Epithelial cell of esophagus (primary cell): ENCODE measurements at regions not wholly inside any gene's neighbourhood (a gene's known extent, or its start where the extent isn't known, plus 50 kb on each side); places are given as distances from the start of the nearest gene placed in this dataset.

Experiments used
- DNase-seq: peaks from one replicate; pipeline ENCODE4 v3.0.0; 2010; ENCODE audit warnings: low read depth
- H3K4me3 ChIP-seq: 2 replicates; pipeline ENCODE4 v1.5.1; 2011; ENCODE audit warnings: mild to moderate bottlenecking, low read length, control low read depth
- TF ChIP-seq, protein P1 (sequence below): IDR thresholded peaks from 2 replicates; pipeline ENCODE4 v1.5.1; 2011; ENCODE audit warnings: low read depth, mild to moderate bottlenecking, low read length, control low read depth, inconsistent platforms; ENCODE audit not compliant: insufficient read depth; ENCODE audit errors: missing control alignments

GRCh38 chr2:205889114-205889513 is 196.9 kb downstream of the INO80D start:
- TF ChIP-seq, protein P1, sequence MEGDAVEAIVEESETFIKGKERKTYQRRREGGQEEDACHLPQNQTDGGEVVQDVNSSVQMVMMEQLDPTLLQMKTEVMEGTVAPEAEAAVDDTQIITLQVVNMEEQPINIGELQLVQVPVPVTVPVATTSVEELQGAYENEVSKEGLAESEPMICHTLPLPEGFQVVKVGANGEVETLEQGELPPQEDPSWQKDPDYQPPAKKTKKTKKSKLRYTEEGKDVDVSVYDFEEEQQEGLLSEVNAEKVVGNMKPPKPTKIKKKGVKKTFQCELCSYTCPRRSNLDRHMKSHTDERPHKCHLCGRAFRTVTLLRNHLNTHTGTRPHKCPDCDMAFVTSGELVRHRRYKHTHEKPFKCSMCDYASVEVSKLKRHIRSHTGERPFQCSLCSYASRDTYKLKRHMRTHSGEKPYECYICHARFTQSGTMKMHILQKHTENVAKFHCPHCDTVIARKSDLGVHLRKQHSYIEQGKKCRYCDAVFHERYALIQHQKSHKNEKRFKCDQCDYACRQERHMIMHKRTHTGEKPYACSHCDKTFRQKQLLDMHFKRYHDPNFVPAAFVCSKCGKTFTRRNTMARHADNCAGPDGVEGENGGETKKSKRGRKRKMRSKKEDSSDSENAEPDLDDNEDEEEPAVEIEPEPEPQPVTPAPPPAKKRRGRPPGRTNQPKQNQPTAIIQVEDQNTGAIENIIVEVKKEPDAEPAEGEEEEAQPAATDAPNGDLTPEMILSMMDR, result no peak
- peak; percentile 99 for DNase-seq
- H3K4me3 ChIP-seq, result no peak overlapping the region

DNA sequence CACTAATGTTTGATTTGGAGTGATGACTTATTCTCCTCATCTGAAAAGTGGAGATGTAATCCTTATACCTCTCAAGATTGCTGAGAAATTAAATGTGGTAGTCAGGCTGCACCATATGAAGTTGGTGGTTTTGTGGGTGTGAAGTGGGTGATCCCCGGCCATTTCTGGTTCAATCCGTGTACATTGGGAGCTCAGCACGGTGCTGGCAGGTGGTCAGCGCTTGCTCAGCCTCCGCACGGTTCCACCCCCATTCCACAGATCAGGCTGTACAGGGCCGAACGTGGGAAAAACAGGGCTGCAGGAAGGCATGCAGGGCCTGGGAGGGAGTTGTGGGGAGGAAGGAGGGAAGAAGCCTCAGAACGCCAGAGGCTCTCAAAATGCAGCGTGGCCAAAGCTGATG is 198.3 kb downstream of the INO80D start:
- TF ChIP-seq, protein P1, result no peak
- DNase-seq, result no peak
- H3K4me3 ChIP-seq, result no peak overlapping the region

DNA sequence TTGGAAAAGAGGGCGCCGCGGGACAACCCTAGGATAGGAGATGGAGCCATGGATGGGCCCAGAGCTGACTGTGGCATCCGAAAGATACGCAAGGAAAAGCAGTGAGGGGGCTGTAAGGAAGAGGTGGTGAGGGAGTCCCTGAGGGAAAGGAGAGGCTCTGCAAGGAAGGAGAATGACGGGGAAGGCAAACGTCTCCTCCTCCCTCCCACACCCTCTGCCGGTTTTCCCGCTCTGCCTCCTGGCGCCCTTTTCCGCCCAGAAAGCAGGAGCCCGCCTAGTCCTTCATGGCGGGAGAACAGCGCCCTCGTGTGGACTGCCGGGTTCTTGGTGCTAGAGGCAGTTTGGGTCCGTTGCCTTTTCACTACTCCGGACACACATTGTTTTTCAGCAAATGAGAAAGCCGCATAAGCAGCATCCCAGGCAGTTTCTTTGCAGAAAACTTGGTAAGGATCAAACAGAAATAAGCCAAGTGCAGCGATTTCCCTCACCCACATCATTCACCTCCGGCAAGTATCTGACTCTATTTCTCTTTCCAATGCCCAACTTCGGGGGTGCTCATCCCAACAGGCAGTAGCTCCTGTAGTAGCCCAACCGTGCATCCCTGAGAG is 200.4 kb downstream of the INO80D start:
- peak; percentile 76 for DNase-seq
- TF ChIP-seq, protein P1, result peak; percentile 78
- no peak overlapping the region for H3K4me3 ChIP-seq

DNA sequence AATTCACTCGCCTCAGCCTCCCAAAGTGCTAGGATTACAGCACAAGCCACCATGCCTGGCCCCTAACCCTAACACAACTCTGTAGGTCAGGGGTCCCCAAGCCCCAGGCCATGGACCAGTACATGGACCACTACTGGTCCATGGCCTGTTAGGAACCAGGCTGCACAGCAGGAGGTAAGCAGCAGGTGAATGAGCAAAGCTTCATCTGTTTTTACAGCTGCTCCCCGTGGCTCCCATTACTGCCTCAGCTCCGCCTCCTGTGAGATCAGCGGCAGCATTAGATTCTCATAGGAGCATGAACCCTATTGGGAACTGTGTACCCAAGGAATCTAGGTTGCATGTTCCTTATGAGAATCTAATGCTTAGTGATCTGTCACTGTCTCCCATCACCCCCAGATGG is 201.7 kb downstream of the NRP2 start:
- TF ChIP-seq, protein P1, result no peak
- no peak for DNase-seq
- no peak overlapping the region for H3K4me3 ChIP-seq

DNA sequence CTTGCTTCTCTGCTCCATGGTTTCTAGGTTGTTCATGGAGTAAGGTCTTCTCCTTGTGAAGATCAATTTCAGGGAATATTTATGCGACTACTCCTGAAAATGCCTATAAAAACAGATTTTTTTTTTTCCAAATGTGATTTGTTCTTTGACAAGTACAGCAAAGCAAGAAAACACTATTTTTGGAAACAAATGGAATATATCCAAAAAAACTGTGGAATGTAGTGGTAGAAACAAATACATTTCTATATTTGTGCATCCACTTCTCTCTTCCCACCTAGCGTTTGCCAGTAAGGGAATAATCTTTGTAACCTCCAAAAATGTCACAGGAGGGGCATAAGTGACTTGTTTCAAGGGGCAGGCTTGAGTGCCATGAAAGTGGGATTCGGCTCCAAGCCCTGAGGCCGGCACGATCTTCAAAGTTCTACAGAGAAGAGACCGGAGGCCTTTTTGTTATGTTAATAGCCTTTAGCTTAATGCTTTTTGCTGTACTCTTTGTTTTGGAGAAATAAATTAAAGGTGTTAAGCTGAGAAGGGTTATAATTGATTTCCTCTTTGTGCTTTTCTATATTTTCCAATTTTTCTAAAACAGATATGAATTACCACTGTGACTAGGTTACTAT is 200.6 kb downstream of the NRP2 start:
- TF ChIP-seq, protein P1, result no peak
- no peak overlapping the region for H3K4me3 ChIP-seq
- DNase-seq, result no peak

DNA sequence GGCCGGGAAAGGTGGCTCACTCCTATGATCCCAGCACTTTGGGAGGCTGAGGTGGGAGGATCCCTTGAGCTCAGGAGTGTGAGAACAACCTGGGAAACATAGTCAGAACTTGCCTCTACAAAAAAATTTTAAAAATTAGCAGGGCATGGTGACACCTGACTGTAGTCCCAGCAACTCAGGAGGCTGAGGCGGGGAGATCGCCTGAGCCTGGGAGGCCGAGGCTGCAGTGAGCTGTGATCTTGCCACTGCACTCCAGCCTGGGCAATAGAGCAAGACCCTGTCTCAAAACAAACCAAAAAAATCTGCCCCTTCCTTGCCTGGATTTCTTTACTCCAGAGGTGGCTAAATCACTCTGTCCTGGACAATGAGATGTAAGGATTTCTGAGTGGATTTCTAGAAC is 197.7 kb downstream of the NRP2 start:
- H3K4me3 ChIP-seq, result no peak overlapping the region
- TF ChIP-seq, protein P1, result no peak
- no peak for DNase-seq
